A673 (cell line): ENCODE measurements at regions not wholly inside any gene's neighbourhood (a gene's known extent, or its start where the extent isn't known, plus 50 kb on each side); places are given as distances from the start of the nearest gene placed in this dataset.

Experiments used
- BruUV-seq: library from RNA; stranded (reverse); fragments of 400-500 nt; replicated peaks from 2 replicates; lab custom pipeline; 2021; lab: Mats Ljungman, UMichigan
- CTCF ChIA-PET: fragments of 300-600 bp; sonication (Branson Sonifier 250); formaldehyde crosslinking; loops from one replicate; lab custom pipeline; 2022; ENCODE audit warnings: antibody characterized with exemption; lab: Charles Lee
- POLR2A ChIA-PET: fragments of 300-600 bp; sonication (Branson Sonifier 250); formaldehyde crosslinking; loops from one replicate; lab custom pipeline; 2022; ENCODE audit warnings: antibody characterized with exemption; ENCODE audit not compliant: low non-redundant PET; lab: Charles Lee
- DNase-seq: peaks from one replicate; pipeline ENCODE4 v3.0.0-alpha.2; 2015; ENCODE audit warnings: low spot score
- H3K27ac ChIP-seq: fragments of 200-600 bp; sonication (generic); 2 replicates; pipeline ENCODE4 v1.5.1; 2016; ENCODE audit warnings: mixed run types, low read depth, mild to moderate bottlenecking, mixed read lengths, antibody characterized with exemption, low read length; ENCODE audit not compliant: poor library complexity, severe bottlenecking
- H3K27me3 ChIP-seq: fragments of 200-600 bp; sonication (generic); replicated peaks from 2 replicates; pipeline ENCODE4 v1.6.1; 2017; ENCODE audit warnings: mixed run types, low read depth, mild to moderate bottlenecking, mixed read lengths, antibody characterized with exemption, low read length; ENCODE audit not compliant: insufficient read depth, poor library complexity
- H3K36me3 ChIP-seq: fragments of 200-600 bp; sonication (generic); 2 replicates; pipeline ENCODE4 v1.6.1; 2016; ENCODE audit warnings: mixed run types, mild to moderate bottlenecking, mixed read lengths, antibody characterized with exemption, low read length; ENCODE audit not compliant: insufficient read depth, poor library complexity, severe bottlenecking
- H3K4me1 ChIP-seq: fragments of 200-600 bp; sonication (generic); 2 replicates; pipeline ENCODE4 v1.6.1; 2017; ENCODE audit warnings: mixed run types, mild to moderate bottlenecking, mixed read lengths, antibody characterized with exemption, low read length; ENCODE audit not compliant: insufficient read depth, poor library complexity, severe bottlenecking
- H3K4me3 ChIP-seq: fragments of 200-600 bp; sonication (generic); 2 replicates; pipeline ENCODE4 v1.5.1; 2016; ENCODE audit warnings: low read depth, mixed run types, mild to moderate bottlenecking, mixed read lengths, low read length; ENCODE audit not compliant: poor library complexity, severe bottlenecking
- H3K9me3 ChIP-seq: fragments of 200-600 bp; sonication (generic); 2 replicates; pipeline ENCODE4 v1.6.1; 2016; ENCODE audit warnings: mixed run types, low read depth, mild to moderate bottlenecking, mixed read lengths, antibody characterized with exemption, low read length; ENCODE audit not compliant: poor library complexity, severe bottlenecking
- EZH2 ChIP-seq: fragments of 200-600 bp; sonication (generic); IDR thresholded peaks from 2 replicates; pipeline ENCODE4 v1.6.1; 2017; ENCODE audit warnings: borderline replicate concordance, low read depth, mild to moderate bottlenecking, mixed read lengths, antibody characterized with exemption, low read length; ENCODE audit not compliant: poor library complexity, severe bottlenecking
- intact Hi-C: fragments of 100-400 bp; cut with micrococcal nuclease; formaldehyde crosslinking; loops from one replicate; pipeline ENCODE4 v1.10.0; 2022; ENCODE audit not compliant: unreplicated experiment
- TF ChIP-seq, protein P1 (sequence below): fragments of 300-800, 200-600 bp; sonication (generic); conservative IDR thresholded peaks from 2 replicates; pipeline ENCODE4 v1.5.1; 2017; ENCODE audit warnings: low read depth, mild to moderate bottlenecking, antibody characterized with exemption, low read length, moderate library complexity, mixed read lengths

GRCh38 chr13:95477187-95477586 is 75.3 kb upstream of the CLDN10 start:
- ChIA-PET POLR2A (no interaction called here), CTCF (no interaction called here)
- H3K27ac ChIP-seq: no peak overlapping the region
- no peaks in the 10 kb centered on the region for H3K27me3 ChIP-seq
- no TSS peak for BruUV-seq
- no peaks in the 10 kb centered on the region for H3K4me1 ChIP-seq
- TF ChIP-seq EZH2: no peak
- TF ChIP-seq, protein P1, sequence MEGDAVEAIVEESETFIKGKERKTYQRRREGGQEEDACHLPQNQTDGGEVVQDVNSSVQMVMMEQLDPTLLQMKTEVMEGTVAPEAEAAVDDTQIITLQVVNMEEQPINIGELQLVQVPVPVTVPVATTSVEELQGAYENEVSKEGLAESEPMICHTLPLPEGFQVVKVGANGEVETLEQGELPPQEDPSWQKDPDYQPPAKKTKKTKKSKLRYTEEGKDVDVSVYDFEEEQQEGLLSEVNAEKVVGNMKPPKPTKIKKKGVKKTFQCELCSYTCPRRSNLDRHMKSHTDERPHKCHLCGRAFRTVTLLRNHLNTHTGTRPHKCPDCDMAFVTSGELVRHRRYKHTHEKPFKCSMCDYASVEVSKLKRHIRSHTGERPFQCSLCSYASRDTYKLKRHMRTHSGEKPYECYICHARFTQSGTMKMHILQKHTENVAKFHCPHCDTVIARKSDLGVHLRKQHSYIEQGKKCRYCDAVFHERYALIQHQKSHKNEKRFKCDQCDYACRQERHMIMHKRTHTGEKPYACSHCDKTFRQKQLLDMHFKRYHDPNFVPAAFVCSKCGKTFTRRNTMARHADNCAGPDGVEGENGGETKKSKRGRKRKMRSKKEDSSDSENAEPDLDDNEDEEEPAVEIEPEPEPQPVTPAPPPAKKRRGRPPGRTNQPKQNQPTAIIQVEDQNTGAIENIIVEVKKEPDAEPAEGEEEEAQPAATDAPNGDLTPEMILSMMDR: no peak
- no peaks in the 10 kb centered on the region for H3K36me3 ChIP-seq
- no peak overlapping the region for H3K4me3 ChIP-seq
- intact Hi-C loops: loop anchor here (5.0 to 10.0 kb wide), 2 partner anchors 802 to 1040 kb away; no protein-coding TSS in a partner anchor
- H3K9me3 ChIP-seq: no peaks in the 10 kb centered on the region
- DNase-seq: no peak

- intact Hi-C loops: loop anchor here (2.0 to 10.0 kb wide), 3 partner anchors 291 to 1042 kb away; no protein-coding TSS in a partner anchor
- Histone ChIP-seq H3K4me1 (no peaks in the 10 kb centered on the region), H3K36me3 (no peaks in the 10 kb centered on the region), H3K27ac (no peak overlapping the region), H3K27me3 (no peaks in the 10 kb centered on the region), H3K4me3 (no peak overlapping the region), H3K9me3 (no peaks in the 10 kb centered on the region)
- CTCF ChIA-PET: no interaction called here
- POLR2A ChIA-PET: no interaction called here
- TF ChIP-seq, protein P1: no peak
- no peak for TF ChIP-seq EZH2
- DNase-seq: no peak
- BruUV-seq: no TSS peak
Measured at GRCh38 chr13:95479731-95480130, 72.8 kb upstream of the CLDN10 start.

DNA sequence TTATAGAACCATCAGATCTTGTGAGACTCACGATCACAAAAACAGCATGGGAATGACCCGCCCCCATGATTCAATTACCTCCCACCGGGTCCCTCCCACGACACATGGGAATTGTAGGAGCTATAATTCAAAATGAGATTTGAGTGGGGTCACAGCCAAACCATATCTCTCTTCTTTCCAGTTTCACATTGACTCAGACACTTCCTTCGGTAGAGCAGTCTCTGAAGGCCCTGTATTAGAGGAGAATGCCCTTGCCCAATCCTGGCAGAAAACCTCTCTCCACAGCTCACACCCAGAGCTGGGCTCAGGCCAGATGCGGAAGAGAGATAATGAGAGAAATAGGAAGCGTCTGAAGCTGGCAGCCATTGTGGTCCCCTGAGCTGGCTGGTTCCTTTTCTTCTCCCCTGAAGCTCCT is 72.4 kb upstream of the CLDN10 start:
- H3K4me3 ChIP-seq: no peak overlapping the region
- no peaks in the 10 kb centered on the region for H3K36me3 ChIP-seq
- no peaks in the 10 kb centered on the region for H3K9me3 ChIP-seq
- intact Hi-C loops: no loop called here
- H3K27me3 ChIP-seq: no peaks in the 10 kb centered on the region
- DNase-seq: peak; percentile 16
- CTCF ChIA-PET: no interaction called here
- no peak overlapping the region for H3K27ac ChIP-seq
- POLR2A ChIA-PET: no interaction called here
- H3K4me1 ChIP-seq: no peaks in the 10 kb centered on the region
- TF ChIP-seq, protein P1: no peak
- no peak for TF ChIP-seq EZH2
- no TSS peak for BruUV-seq
